LoVo (cell line): ENCODE measurements at regions not wholly inside any gene's neighbourhood (a gene's known extent, or its start where the extent isn't known, plus 50 kb on each side); places are given as distances from the start of the nearest gene placed in this dataset.
A peak's percentile ranks its signal among the peaks of the same experiment; 100 is the strongest.

Source experiments
- DNase-seq: peaks from one replicate; pipeline ENCODE4 v3.0.0-alpha.2; 2016; ENCODE audit warnings: low spot score

DNA sequence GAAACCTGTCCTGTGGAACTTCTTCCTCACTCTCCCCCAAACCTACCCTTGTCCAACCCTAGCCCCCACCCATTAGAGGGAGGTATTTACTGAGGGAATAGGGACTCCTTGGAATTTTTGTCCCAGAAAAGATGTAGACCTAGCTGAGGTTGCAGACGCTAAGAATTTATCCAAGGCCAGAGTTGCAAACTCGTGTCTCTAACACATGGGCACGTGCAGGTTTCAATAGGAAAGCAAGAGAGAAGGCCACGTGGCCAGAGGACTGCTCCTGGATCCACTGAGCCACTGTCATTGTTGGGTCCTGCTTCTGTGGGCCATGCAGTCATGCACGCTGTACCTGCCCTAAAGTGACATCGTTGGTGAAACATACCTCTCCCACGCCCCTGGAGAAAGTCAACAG, 243.4 kb upstream of the KCNG1 start:
- no peak for DNase-seq

DNA sequence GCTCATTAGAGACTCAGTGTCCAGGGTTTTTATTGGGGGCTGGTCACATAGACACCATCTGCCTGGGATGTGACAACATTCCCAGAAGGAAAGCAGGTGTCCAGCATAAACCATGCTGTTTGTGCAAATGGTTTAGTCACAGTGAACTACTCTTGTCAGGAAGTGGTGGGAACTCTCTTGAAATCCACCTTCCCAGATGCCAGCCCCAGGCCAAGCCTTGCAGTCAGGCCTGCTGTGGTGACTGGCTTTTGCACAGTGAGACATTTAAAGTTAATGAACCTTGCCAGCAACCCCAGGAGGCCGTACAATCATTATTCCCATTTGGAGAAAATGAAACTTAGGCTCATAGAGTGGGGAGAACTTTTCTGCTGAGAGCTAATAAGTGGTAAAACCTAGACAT, 242.5 kb upstream of the KCNG1 start:
- DNase-seq = no peak

DNA sequence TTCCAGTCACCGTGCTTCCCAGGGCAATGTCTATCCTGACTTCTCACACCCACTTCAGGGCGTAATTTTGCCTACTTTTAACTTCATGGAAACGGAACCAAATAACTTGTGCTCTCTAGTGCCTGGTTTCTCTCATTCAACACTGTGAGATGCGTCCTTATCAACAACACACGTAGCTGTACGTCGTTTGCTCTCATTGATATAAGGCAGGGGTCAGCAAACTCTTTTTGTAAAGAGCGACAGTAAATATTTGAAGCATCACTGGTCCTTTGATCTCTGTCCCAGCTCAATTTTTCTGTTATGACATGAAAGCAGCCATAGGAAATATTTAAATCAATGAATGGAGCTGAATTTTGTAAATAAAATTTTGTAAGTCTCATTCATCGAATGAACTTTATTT, 239.3 kb upstream of the KCNG1 start:
- no peak for DNase-seq

DNA sequence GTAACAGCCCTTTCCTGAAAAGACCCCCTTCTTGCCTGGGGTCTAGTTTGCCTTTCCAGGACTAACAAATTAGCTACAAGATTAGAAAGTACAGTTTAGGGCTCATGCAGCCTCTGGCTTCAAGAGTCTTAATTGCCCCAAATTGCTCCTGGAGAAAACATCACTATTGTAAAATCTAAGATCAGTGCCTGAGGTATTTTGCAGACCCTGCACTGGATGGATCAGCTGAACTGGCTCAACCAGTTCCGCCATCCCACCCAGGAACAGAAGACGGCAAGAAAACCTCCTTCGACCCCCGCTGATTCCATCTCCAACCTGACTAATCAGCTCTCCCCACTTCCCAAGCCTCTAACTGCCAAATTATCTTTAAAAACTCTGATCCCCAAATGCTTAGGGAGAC, 236.5 kb upstream of the KCNG1 start:
- no peak for DNase-seq

DNA sequence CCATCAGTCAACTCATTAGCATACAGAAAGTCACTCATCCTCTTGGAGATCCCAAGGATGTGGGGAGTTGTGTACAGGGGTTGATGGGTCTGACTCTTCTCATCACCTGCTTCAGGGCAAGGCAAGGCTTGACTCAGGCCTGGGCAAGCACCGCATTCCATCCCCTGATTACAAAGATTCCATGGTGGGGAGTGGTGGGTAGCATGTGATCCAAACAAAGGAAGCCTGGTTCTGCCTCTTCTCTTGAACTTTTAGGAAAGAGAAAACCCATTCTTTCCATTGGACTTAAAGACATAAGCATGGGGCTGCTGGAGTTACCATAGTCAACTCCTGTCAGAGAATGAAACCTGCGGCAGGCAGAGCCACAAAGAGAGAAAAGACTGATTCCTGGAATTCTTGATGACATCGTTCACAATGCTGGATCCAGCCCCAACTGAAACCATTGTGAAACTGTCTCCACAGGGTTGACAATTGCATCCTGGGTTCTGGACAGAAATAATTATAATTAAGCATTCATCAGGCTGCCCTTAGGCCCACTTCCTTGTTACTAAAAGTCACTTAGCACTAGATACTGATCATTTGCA, 235.8 kb upstream of the KCNG1 start:
- peak; percentile 48 for DNase-seq

DNA sequence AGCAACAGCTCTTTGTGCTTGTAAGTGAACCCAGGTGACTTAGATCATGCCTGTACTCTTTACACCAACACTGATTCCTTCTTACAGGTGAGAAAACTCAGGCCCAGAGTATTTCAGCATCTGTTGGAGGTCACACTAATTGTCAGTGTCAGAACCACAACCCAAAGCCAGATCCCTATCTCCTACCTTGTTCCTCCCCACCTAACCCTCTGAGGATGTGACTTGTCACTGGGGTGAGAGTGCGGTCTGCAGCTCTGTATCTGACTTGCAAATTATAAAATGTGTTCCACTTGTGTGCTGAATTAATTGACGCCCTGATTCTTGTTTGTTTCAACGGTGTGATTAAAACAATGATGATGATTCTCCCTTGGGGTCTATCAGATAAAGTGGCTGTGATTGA, 232.5 kb upstream of the KCNG1 start:
- DNase-seq = no peak

DNA sequence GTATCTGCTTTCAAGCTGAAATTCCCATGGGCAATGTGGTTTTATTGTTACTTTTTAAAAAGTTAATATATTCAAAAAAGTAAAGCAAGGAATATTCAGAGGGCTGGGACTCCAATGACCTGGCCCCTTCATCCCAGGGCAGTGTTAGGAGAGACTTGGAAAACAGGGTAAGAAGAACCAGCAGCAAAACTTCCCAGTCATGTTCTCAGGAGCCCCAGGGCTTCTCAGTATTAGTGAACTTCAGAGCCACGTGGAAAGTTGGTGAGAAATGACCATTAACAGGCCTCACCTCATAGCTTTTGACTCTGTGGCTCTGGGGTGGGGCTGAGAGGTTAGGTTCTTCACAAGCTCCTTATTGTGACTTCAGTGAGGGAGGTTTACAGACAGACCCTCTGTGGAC, 230.4 kb upstream of the KCNG1 start:
- no peak for DNase-seq

DNA sequence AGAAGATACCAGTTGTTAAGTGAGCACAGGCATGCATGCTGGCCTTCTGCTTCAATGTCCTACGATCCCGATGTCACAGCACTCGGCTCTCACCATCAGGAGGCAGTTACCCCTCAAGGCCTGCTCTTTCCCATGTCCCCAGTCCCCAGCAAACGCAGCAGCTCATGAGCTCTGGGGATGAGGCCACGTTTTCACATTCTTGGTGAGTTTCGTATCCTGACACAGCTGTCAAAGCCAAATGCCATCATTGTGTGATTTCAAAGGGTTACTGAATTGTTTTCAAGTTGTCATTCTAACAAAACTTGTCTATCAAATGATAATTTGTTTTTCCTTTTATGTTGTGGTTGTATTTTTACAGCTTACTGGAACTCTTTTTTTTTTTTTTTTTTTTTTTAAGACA, 226.9 kb upstream of the KCNG1 start:
- no peak for DNase-seq

DNA sequence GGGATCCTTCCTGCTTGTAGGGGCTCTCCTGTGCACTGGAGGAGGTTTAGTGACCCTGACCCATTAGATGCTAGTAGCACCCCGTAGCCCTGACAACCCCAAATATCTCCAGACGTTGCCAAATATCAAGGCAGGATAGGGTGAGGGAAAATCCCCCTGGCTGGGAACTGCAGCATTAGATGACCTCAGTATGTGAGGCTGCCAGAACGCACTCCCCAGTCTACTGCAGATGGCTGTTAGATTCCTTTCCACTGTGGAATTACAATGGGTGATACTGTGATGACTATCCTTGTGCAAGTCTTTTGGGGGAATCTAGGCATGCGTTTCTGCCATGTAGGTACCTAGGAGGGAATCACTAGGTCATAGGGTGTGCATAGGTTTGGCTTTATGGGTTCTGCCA, 226.3 kb upstream of the KCNG1 start:
- DNase-seq = no peak

DNA sequence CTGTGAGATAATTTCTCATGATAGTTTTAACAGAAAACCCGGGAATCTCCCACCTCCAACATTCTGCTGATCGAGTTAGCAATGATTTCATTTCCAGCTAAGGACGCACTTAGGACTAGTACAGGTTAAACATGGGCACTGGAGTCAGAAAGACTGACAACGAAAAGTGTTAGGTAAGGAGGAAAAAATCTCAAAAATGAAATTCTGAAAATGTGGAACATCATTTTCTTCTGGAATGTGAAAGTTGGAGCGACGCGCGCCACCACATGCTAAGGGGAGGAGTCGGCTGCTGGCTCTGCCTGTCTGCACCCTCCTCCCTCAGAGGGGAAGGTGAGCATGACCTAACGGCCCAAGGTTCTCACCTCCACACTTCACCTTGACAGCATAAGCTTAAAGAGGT, 221.6 kb upstream of the KCNG1 start:
- no peak for DNase-seq

DNA sequence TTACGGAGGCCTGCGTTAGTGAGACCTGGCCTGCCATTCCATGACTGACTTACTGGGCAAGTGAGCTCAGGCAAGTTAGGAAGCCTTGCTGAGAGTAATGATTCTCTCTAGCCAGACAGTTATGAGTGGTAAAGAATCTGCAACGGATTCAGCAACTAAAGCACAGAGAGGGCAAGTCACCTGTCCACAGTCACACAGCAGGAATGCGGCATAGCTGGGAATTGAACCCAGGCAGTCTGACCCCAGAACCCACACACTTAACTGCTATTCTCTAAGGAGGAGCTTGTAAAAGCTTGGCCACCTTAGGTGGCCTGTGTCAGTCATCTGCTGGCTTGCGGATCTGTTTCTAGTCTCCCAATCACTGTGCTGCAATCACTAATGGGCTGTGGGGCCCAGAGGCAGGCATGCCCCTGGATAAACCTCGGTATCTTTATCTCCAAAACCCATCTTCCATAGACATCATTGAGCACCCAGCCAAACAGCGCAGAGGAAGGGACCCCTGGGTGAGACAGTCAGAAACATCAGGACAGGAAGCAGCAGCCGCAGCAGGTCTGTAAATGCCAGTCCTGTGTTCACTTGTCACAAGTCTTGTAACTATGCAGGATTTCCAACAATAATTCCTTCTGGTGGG, 215.9 kb upstream of the KCNG1 start:
- no peak for DNase-seq

DNA sequence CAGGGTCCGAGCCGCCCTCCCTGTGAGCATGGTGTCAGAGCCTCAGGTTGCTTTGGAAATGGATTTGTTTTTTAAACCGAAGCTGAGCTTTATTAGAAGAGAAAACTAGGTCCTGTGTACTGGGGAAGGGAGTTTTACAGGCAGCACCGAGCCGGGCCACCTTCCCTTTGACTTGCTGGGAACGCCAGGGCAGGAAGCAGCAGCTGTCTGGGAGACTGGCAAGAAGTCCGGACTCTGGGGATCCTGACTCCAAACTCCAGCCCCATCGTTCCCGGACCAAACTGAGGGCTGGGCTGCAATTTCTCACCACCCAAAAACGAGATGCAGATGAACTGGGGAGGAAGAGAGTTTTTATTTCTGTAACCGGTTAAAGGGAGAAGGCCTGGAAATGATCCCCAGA, 214.9 kb upstream of the KCNG1 start:
- no peak for DNase-seq

DNA sequence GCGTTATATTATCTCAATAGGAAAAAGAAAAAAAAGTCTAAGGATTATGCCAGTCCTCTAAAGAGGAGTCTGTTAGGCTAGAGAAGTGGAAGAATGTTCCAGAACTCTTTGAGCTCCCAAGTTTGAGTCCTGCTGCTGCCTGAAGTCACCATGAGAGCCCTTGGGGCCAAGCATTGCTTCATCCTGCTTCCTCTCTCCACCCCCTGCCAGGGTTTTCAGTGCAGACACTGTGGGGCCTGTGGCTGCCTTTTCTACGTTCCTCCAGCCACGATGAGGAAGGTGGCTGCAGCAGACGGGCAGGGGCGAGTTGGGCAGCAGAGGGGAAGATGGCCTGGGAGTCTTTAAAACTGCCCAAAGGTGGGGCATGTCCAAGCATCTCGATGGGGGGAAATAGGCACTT, 214.4 kb upstream of the KCNG1 start:
- no peak for DNase-seq

DNA sequence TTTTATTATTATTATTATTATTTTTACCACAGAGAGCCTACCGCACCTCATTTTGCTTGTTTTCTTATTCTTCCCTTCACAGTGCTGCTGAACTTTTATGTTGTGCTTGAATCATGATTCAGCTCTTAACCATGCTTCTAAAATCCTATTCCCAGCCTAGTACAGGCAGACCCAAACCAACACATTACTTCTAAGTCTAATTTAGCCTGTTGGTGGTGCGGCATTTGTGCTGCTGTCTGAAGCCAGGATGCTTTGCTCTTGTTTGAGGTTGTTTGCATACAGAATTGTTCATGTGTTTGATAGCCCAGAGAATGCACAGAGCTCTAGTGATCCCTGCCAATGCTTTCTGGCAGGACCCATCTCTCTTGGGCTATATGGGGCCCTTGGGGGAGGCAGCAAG, 213.5 kb upstream of the KCNG1 start:
- no peak for DNase-seq

DNA sequence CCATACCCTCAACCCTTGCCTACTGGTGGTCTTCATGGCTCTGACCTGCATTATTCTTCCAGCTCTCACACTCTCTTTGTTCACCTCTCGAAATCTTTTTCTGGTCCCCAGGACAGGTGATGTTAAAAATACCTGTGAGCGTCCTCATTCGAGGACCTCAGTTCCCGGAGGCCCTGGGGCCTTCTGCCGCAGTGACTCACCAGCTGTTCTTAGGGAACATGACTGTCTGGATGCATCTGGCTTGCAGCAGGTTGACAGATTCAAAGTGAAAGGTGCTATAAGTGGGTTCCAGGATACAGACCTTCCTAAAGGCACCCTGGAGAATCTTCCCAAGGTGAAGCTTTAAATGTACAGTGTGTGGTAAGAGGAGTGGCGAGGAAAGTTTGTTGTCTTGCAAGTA, 210.4 kb upstream of the KCNG1 start:
- no peak for DNase-seq

DNA sequence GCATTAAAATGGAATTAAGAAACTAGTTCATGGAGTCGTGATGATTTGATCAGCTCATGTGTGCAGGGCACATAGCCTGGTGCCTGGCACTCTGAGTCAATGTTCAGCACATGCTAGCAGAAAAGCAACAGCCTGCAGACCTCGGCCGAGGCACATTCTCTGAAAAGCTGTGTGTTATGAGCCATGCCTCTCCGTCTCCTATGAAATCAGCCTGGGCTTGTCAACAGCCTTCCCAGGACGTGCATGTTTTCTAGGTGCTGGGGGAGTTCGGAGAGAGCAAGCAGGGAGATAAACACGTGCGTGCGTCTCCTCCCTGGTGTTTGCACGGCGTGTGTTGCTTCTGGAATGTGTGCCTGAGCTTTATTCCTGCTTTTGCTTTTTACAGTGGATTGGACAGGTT, 207.8 kb upstream of the KCNG1 start:
- DNase-seq = no peak

DNA sequence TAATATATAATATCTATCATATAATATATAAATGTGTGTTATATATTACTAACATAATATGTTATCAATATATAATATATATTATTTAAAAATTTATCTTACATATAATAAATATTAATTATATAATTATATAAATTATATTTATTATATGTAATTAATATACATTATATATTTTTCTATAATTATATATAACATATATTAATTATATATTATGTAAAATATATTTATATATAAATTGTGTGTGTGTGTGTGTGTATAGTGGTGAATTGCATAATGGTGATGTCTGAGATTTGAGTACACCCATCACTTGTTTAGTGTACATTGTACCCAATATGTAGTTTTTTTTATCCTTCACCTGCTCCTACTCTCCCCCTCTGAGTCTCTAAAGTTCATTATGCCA, 205.9 kb upstream of the KCNG1 start:
- DNase-seq = no peak

DNA sequence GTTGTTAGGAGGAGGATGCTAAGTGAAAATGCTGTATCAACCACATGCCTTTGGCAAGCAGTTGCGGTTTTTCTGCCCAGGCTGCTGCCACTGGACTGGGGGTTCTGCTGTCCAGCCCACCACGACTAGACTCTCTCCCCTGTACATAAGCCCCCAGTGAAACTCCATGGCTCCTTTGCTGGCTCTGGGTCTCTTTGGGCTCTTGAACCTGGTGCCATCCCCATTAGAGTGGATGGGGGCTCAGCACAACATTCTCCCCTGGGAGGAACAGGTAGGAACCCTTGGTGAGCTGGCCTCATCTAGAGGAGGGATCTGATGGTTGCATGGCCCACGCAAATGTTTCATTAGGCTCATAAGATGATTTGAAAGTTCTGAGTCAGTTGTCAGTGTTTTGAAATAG, 204.8 kb upstream of the KCNG1 start:
- DNase-seq = no peak

DNA sequence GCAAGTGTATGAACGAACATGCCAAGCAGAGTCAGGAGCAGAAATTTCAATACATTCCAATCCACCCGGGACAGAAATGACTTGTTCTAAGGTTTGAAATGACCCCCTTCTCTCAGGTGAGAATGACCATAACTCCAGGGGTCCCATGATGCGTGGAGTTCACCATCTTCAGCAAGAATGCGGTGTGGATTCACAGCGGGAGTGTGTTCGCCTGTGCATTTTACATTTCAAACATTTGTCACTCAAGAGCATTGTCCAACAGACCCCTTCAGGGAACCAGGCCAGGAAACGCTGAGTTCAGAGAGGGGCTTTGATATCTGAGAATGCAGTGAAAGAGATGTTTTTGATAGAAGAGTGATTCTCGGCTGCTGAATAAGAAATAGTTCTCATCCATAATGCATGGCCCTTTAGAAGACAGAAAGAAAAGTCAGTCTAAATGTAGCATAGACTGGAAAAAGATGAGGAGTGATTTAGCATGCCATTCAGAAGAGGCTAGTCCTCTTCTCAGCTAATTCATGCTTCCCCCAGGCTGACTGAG, 200.3 kb upstream of the KCNG1 start:
- DNase-seq = no peak

DNA sequence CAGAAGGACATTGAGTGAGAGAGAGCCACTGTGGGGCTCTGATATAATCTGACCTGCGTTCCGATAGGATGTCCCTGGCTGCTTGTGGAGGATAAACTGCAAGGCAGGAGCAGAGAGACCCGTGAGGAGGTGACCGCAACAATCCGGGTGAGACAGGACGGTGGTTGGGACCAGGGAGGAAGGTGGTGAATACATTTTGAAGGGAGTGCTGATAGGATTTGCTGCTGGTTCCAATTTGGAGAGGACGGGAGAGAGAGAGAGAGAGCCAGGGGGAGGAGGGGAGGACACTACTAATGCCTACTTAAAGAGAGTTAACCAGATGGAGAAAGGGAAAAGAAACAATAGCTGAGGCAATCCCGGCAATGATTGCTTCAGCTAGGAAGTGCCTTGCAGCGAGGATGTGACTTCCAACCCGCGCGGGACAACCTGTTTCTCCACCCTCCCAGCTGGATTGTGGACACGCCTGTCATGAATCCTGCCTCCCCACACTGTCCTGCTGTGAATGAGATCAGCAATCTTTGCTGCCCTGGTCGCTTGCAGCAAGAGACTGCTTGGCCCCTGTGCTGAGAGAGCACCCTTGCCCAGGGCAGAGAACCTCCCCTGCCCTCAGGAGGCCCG, 199.0 kb upstream of the KCNG1 start:
- peak; percentile 56 for DNase-seq

DNA sequence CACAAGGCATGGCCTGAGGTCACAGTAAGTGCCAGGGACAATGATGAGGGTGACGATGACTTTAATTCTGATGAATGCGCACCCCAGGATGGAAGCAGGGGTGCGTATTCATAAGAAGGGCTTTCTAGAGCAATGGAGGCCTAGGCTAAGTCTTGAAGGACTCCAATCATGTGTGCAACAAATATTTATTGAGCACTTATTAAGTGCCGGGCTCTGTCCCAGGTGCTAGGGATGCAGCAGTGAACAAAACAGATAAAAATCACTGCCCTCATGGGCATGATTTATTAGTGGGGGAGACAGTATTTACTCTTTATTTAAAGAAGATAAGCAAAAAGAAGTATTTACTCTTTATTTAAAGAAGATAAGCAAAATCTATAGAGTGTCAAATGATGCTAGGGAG, 198.2 kb upstream of the KCNG1 start:
- DNase-seq = no peak

DNA sequence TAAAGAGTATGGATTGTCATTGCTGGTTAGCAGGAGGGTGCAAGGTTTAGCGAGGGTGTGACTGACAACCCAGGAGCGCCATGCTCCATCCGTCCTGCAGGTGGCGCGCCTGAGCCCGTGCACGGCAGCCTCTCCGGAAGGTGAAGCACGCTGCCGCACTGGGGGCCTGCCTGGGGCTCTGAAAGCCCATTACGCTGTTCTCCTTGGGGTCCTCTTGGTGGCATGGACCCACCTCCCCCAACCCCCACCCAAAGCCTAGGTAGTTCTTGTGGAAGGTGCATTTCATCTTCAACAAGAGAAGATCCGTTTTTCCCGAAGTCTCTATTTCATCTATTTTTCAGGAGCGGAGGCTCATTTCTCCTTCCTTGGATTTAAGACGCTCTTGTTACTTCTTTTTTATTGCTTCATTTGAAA, 197.4 kb upstream of the KCNG1 start:
- DNase-seq = no peak

DNA sequence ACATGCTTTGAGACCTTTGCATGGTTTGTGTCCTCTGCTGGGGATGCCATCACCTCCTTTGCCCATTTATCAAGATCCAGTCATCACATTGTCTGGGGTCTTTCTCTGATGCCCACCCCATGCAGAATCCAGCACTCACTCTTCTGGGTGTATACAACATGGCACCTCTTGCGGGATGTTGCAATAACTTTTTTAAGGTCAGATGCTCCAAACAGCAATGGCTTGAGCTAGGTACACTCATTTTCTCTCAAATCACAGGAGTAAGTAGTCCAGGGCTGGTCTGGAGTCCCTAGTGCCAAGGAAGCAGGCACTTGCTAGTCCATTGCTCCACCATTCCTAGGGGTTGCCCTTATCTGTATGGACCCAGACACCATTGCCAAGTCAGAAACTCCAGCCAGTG, 196.6 kb upstream of the KCNG1 start:
- DNase-seq = no peak

DNA sequence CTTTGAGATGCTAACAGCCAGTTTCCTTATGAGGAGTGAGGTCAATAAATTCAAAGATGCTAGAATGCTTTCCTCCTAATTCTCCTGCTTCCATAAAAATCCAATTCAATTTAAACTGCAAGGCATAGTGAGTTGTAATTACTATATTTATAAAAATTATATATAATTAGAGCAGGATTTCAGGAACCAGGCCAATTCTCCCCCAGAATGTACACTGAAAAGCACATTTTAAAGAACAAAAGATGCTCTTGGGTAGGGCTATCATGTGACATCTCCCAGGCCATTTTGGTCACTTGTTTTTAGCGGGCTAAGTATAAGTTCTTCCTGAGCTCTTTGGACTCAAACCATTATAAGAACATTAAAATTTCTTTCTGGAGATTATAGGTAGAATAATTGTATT, 195.7 kb upstream of the KCNG1 start:
- DNase-seq = no peak
